ENCODE measurements at regions not wholly inside any gene's neighbourhood (a gene's known extent, or its start where the extent isn't known, plus 50 kb on each side); places are given as distances from the start of the nearest gene placed in this dataset.
"Not testable (repeated sequence)": the region's sequence is repeated elsewhere in the genome, so short reads cannot be mapped to it uniquely, and the experiment has no call there.

- no peak for DNase-seq
Observed at GRCh38 chr7:130948822-130949221, 214.8 kb upstream of the KLF14 start.

GRCh38 chr7:130949550-130949949, 215.5 kb upstream of the KLF14 start:
- DNase-seq = no peak

- no peak for DNase-seq
Observed at GRCh38 chr7:130950054-130950453, 216.0 kb upstream of the KLF14 start.

- DNase-seq = no peak
Observed at GRCh38 chr7:130950741-130951140, 216.7 kb upstream of the KLF14 start.

GRCh38 chr7:130951303-130951975, 217.4 kb upstream of the KLF14 start:
- no peak for DNase-seq

- DNase-seq = no peak
Observed at GRCh38 chr7:130951976-130952876, 218.2 kb upstream of the KLF14 start.

- DNase-seq = no peak
Observed at GRCh38 chr7:130953196-130953595, 219.2 kb upstream of the KLF14 start.

GRCh38 chr7:130954918-130955564, 221.0 kb upstream of the KLF14 start:
- no peak for DNase-seq

GRCh38 chr7:130955565-130955919, 221.5 kb upstream of the KLF14 start:
- DNase-seq = no peak

- DNase-seq = no peak
Observed at GRCh38 chr7:130956417-130957136, 222.6 kb upstream of the KLF14 start.

GRCh38 chr7:130957137-130957513, 223.1 kb upstream of the KLF14 start:
- DNase-seq = no peak

GRCh38 chr7:130957722-130958435, 223.9 kb upstream of the KLF14 start:
- DNase-seq = not testable (repeated sequence)

GRCh38 chr7:130958846-130959245, 224.8 kb upstream of the KLF14 start:
- no peak for DNase-seq

GRCh38 chr7:130959743-130960207, 225.8 kb upstream of the KLF14 start:
- no peak for DNase-seq

- no peak for DNase-seq
Observed at GRCh38 chr7:130960208-130960988, 226.4 kb upstream of the KLF14 start.

- DNase-seq = no peak
Observed at GRCh38 chr7:130961128-130961601, 227.2 kb upstream of the KLF14 start.

- no peak for DNase-seq
Observed at GRCh38 chr7:130962109-130962508, 228.1 kb upstream of the KLF14 start.

GRCh38 chr7:130963339-130963738, 229.3 kb upstream of the KLF14 start:
- no peak for DNase-seq

- DNase-seq = no peak
Observed at GRCh38 chr7:130965515-130965914, 231.5 kb upstream of the KLF14 start.

- DNase-seq = no peak
Observed at GRCh38 chr7:130966246-130967009, 232.4 kb upstream of the KLF14 start.

GRCh38 chr7:130970196-130970595, 236.2 kb upstream of the KLF14 start:
- no peak for DNase-seq

Data from eye (tissue), 1 donor.